ENCODE measurements at regions not wholly inside any gene's neighbourhood (a gene's known extent, or its start where the extent isn't known, plus 50 kb on each side); places are given as distances from the start of the nearest gene placed in this dataset.

GRCh38 chr10:61184429-61184828, 240.4 kb upstream of the RHOBTB1 start:
- no peak for DNase-seq (ENCODE audit: low read depth)
- H3K36me3 ChIP-seq (ENCODE audit: control insufficient read depth, insufficient read depth, low read length): no peaks in the 10 kb centered on the region
- FAIRE-seq: no peak
- H3K4me3 ChIP-seq (ENCODE audit: low read depth, low read length): no peak overlapping the region
- no peaks in the 10 kb centered on the region for H3K27me3 ChIP-seq (ENCODE audit: control insufficient read depth, insufficient read depth, low read length)
- no peak for TF ChIP-seq CTCF (IDR thresholded peaks at IDR 0.05; ENCODE audit: insufficient read depth, low read length, severe bottlenecking)

GRCh38 chr10:61183967-61184366, 240.0 kb upstream of the RHOBTB1 start:
- FAIRE-seq (no peak), DNase-seq (ENCODE audit: low read depth) (no peak)
- H3K4me3 ChIP-seq (ENCODE audit: low read depth, low read length): no peak overlapping the region
- H3K27me3 ChIP-seq (ENCODE audit: control insufficient read depth, insufficient read depth, low read length): no peaks in the 10 kb centered on the region
- no peaks in the 10 kb centered on the region for H3K36me3 ChIP-seq (ENCODE audit: control insufficient read depth, insufficient read depth, low read length)
- TF ChIP-seq CTCF (IDR thresholded peaks at IDR 0.05; ENCODE audit: insufficient read depth, low read length, severe bottlenecking): no peak

GRCh38 chr10:61181832-61182231, 237.8 kb upstream of the RHOBTB1 start:
- no peak for TF ChIP-seq CTCF (IDR thresholded peaks at IDR 0.05; ENCODE audit: insufficient read depth, low read length, severe bottlenecking)
- Histone ChIP-seq H3K36me3 (ENCODE audit: control insufficient read depth, insufficient read depth, low read length) (no peaks in the 10 kb centered on the region), H3K4me3 (ENCODE audit: low read depth, low read length) (no peak overlapping the region), H3K27me3 (ENCODE audit: control insufficient read depth, insufficient read depth, low read length) (no peaks in the 10 kb centered on the region)
- DNase-seq (ENCODE audit: low read depth): no peak
- no peak for FAIRE-seq

- Histone ChIP-seq H3K27me3 (ENCODE audit: control insufficient read depth, insufficient read depth, low read length) (no peaks in the 10 kb centered on the region), H3K36me3 (ENCODE audit: control insufficient read depth, insufficient read depth, low read length) (no peaks in the 10 kb centered on the region), H3K4me3 (ENCODE audit: low read depth, low read length) (no peak overlapping the region)
- DNase-seq (ENCODE audit: low read depth) (no peak), FAIRE-seq (no peak)
- no peak for TF ChIP-seq CTCF (IDR thresholded peaks at IDR 0.05; ENCODE audit: insufficient read depth, low read length, severe bottlenecking)
Observed at GRCh38 chr10:61179771-61180170, 235.8 kb upstream of the RHOBTB1 start.

- Histone ChIP-seq H3K36me3 (ENCODE audit: control insufficient read depth, insufficient read depth, low read length) (no peaks in the 10 kb centered on the region), H3K27me3 (ENCODE audit: control insufficient read depth, insufficient read depth, low read length) (no peaks in the 10 kb centered on the region), H3K4me3 (ENCODE audit: low read depth, low read length) (no peak overlapping the region)
- FAIRE-seq (no peak), DNase-seq (ENCODE audit: low read depth) (no peak)
- no peak for TF ChIP-seq CTCF (IDR thresholded peaks at IDR 0.05; ENCODE audit: insufficient read depth, low read length, severe bottlenecking)
Observed at GRCh38 chr10:61176424-61176823, 232.4 kb upstream of the RHOBTB1 start.

GRCh38 chr10:61175316-61175715, 231.3 kb upstream of the RHOBTB1 start:
- TF ChIP-seq CTCF (IDR thresholded peaks at IDR 0.05; ENCODE audit: insufficient read depth, low read length, severe bottlenecking): no peak
- FAIRE-seq (no peak), DNase-seq (ENCODE audit: low read depth) (no peak)

More at GRCh38 chr10:61175316-61175715, 231.3 kb upstream of the RHOBTB1 start:
- Histone ChIP-seq H3K27me3 (ENCODE audit: control insufficient read depth, insufficient read depth, low read length) (no peaks in the 10 kb centered on the region), H3K36me3 (ENCODE audit: control insufficient read depth, insufficient read depth, low read length) (no peaks in the 10 kb centered on the region), H3K4me3 (ENCODE audit: low read depth, low read length) (no peak overlapping the region)

All from bronchial epithelial cell (primary cell).